ENCODE measurements at regions not wholly inside any gene's neighbourhood (a gene's known extent, or its start where the extent isn't known, plus 50 kb on each side); places are given as distances from the start of the nearest gene placed in this dataset.

- H3K27me3 ChIP-seq (ENCODE audit: control insufficient read depth in 3 of 3, insufficient read depth in 3 of 3, low read length in 3 of 3): peaks cover 0 to 2% (median 0%) of the 10 kb centered on the region in 3 donors
- H3K4me3 ChIP-seq (ENCODE audit: low read depth in 1 of 3, low read length in 3 of 3): no peak overlapping the region
- no peak overlapping the region for H3K27ac ChIP-seq (ENCODE audit: low read depth in 1 of 3, low read length in 2 of 3)
- FAIRE-seq (no peak), DNase-seq (no peak)
- H3K4me1 ChIP-seq (ENCODE audit: control insufficient read depth in 3 of 3, insufficient read depth in 2 of 3, low read depth in 1 of 3, low read length in 2 of 3): no peaks in the 10 kb centered on the region
- H3K36me3 ChIP-seq (ENCODE audit: control insufficient read depth in 3 of 3, insufficient read depth in 2 of 3, low read depth in 1 of 3, low read length in 3 of 3): no peaks in the 10 kb centered on the region
- WGBS, 3 donors: 68 to 84% (median 80%) methylated on average over 10 of the region's 10 CpGs
- H3K9me3 ChIP-seq (ENCODE audit: control insufficient read depth in 2 of 2, insufficient read depth in 1 of 2, low read depth in 1 of 2, low read length in 1 of 2): peaks cover 0 to 3% of the 10 kb centered on the region in 2 donors
These were observed 209.5 kb downstream of the FNDC1 start for GRCh38 chr6:159378411-159379328.

- Histone ChIP-seq H3K27me3 (ENCODE audit: control insufficient read depth in 3 of 3, insufficient read depth in 3 of 3, low read length in 3 of 3) (peaks cover 0 to 2% (median 0%) of the 10 kb centered on the region in 3 donors), H3K9me3 (ENCODE audit: control insufficient read depth in 2 of 2, insufficient read depth in 1 of 2, low read depth in 1 of 2, low read length in 1 of 2) (peaks cover 0 to 3% of the 10 kb centered on the region in 2 donors), H3K4me3 (ENCODE audit: low read depth in 1 of 3, low read length in 3 of 3) (no peak overlapping the region), H3K4me1 (ENCODE audit: control insufficient read depth in 3 of 3, insufficient read depth in 2 of 3, low read depth in 1 of 3, low read length in 2 of 3) (no peaks in the 10 kb centered on the region), H3K27ac (ENCODE audit: low read depth in 1 of 3, low read length in 2 of 3) (no peak overlapping the region), H3K36me3 (ENCODE audit: control insufficient read depth in 3 of 3, insufficient read depth in 2 of 3, low read depth in 1 of 3, low read length in 3 of 3) (no peaks in the 10 kb centered on the region)
- FAIRE-seq (no peak), DNase-seq (no peak)
- WGBS, 3 donors: 67 to 83% (median 78%) methylated on average over 9 of the region's 9 CpGs
These were observed 207.4 kb downstream of the FNDC1 start for GRCh38 chr6:159376516-159377158.

GRCh38 chr6:159375014-159375413, 205.8 kb downstream of the FNDC1 start:
- no peak for DNase-seq
- FAIRE-seq: no peak

DNA sequence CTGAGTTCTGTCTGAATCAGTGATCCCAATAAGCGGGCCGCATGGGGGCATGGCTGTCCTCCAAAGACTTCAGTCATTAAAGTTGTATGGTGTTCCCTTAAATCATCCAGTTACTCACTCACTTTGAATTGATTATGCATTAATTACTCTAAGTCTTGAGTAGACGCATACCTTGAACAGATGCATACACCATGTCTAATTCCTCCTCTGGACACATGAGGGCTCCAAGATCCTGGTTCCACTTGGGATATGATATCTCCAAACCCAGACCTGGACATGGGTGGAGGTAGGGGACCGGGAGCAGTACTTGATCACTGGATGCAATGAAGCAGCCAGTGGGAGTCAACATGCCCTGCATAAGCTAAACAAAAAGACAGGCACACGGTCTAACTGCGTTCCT, 204.5 kb downstream of the FNDC1 start:
- H3K9me3 ChIP-seq (ENCODE audit: control insufficient read depth in 2 of 2, insufficient read depth in 1 of 2, low read depth in 1 of 2, low read length in 1 of 2): peaks cover 0 to 21% of the 10 kb centered on the region in 2 donors
- no peak overlapping the region for H3K27ac ChIP-seq (ENCODE audit: low read depth in 1 of 3, low read length in 2 of 3)
- no peaks in the 10 kb centered on the region for H3K36me3 ChIP-seq (ENCODE audit: control insufficient read depth in 3 of 3, insufficient read depth in 2 of 3, low read depth in 1 of 3, low read length in 3 of 3)
- no peak for DNase-seq
- H3K27me3 ChIP-seq (ENCODE audit: control insufficient read depth in 3 of 3, insufficient read depth in 3 of 3, low read length in 3 of 3): peaks cover 0 to 2% (median 0%) of the 10 kb centered on the region in 3 donors
- WGBS, 3 donors: 81 to 91% (median 86%) methylated on average over 6 of the region's 6 CpGs
- no peak overlapping the region for H3K4me3 ChIP-seq (ENCODE audit: low read depth in 1 of 3, low read length in 3 of 3)
- H3K4me1 ChIP-seq (ENCODE audit: control insufficient read depth in 3 of 3, insufficient read depth in 2 of 3, low read depth in 1 of 3, low read length in 2 of 3): no peaks in the 10 kb centered on the region
- FAIRE-seq: no peak

More at GRCh38 chr6:159375014-159375413, 205.8 kb downstream of the FNDC1 start:
- Histone ChIP-seq H3K27me3 (ENCODE audit: control insufficient read depth in 3 of 3, insufficient read depth in 3 of 3, low read length in 3 of 3) (peaks cover 0 to 2% (median 0%) of the 10 kb centered on the region in 3 donors), H3K9me3 (ENCODE audit: control insufficient read depth in 2 of 2, insufficient read depth in 1 of 2, low read depth in 1 of 2, low read length in 1 of 2) (peaks cover 0 to 10% of the 10 kb centered on the region in 2 donors), H3K4me1 (ENCODE audit: control insufficient read depth in 3 of 3, insufficient read depth in 2 of 3, low read depth in 1 of 3, low read length in 2 of 3) (no peaks in the 10 kb centered on the region), H3K27ac (ENCODE audit: low read depth in 1 of 3, low read length in 2 of 3) (no peak overlapping the region), H3K4me3 (ENCODE audit: low read depth in 1 of 3, low read length in 3 of 3) (no peak overlapping the region), H3K36me3 (ENCODE audit: control insufficient read depth in 3 of 3, insufficient read depth in 2 of 3, low read depth in 1 of 3, low read length in 3 of 3) (no peaks in the 10 kb centered on the region)
- WGBS, 3 donors: 86 to 94% (median 92%) methylated on average over 18 to 19 of the region's 19 CpGs

DNA sequence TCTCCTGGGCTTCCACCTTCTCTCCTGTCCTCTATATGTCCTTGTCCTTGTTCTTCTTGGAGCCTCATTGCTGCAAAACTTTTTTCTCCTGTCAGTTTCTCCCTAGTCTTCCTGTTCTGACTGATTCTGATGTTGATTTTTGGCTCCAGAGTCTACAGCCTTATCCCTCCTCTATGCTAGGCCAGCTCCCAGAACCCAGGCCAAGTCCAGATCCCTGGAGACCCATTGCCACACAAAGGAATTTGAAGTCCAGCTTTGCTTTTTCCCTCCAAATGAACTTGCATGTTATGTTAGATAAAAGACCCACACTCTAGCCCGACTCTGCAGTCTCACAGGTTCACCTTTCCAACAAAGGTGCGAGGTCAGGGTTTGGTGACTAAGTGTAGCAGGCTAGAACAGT, 203.1 kb downstream of the FNDC1 start:
- Histone ChIP-seq H3K4me3 (ENCODE audit: low read depth in 1 of 3, low read length in 3 of 3) (no peak overlapping the region), H3K27ac (ENCODE audit: low read depth in 1 of 3, low read length in 2 of 3) (no peak overlapping the region), H3K36me3 (ENCODE audit: control insufficient read depth in 3 of 3, insufficient read depth in 2 of 3, low read depth in 1 of 3, low read length in 3 of 3) (no peaks in the 10 kb centered on the region), H3K9me3 (ENCODE audit: control insufficient read depth in 2 of 2, insufficient read depth in 1 of 2, low read depth in 1 of 2, low read length in 1 of 2) (peaks cover 0 to 23% of the 10 kb centered on the region in 2 donors), H3K4me1 (ENCODE audit: control insufficient read depth in 3 of 3, insufficient read depth in 2 of 3, low read depth in 1 of 3, low read length in 2 of 3) (no peaks in the 10 kb centered on the region), H3K27me3 (ENCODE audit: control insufficient read depth in 3 of 3, insufficient read depth in 3 of 3, low read length in 3 of 3) (peaks cover 0 to 2% (median 0%) of the 10 kb centered on the region in 3 donors)
- no peak for FAIRE-seq
- WGBS, 3 donors: 70 to 84% (median 80%) methylated on average over 2 of the region's 2 CpGs
- no peak for DNase-seq

- H3K36me3 ChIP-seq (ENCODE audit: control insufficient read depth in 3 of 3, insufficient read depth in 2 of 3, low read depth in 1 of 3, low read length in 3 of 3): no peaks in the 10 kb centered on the region
- 75 to 84% (median 79%) methylated on average over 4 of the region's 4 CpGs for WGBS, 3 donors
- FAIRE-seq (no peak), DNase-seq (no peak)
- no peaks in the 10 kb centered on the region for H3K4me1 ChIP-seq (ENCODE audit: control insufficient read depth in 3 of 3, insufficient read depth in 2 of 3, low read depth in 1 of 3, low read length in 2 of 3)
- no peak overlapping the region for H3K27ac ChIP-seq (ENCODE audit: low read depth in 1 of 3, low read length in 2 of 3)
- H3K4me3 ChIP-seq (ENCODE audit: low read depth in 1 of 3, low read length in 3 of 3): no peak overlapping the region
- peaks cover 0 to 4% (median 3%) of the 10 kb centered on the region in 3 donors for H3K27me3 ChIP-seq (ENCODE audit: control insufficient read depth in 3 of 3, insufficient read depth in 3 of 3, low read length in 3 of 3)
- H3K9me3 ChIP-seq (ENCODE audit: control insufficient read depth in 2 of 2, insufficient read depth in 1 of 2, low read depth in 1 of 2, low read length in 1 of 2): no peaks in the 10 kb centered on the region
These were observed 191.1 kb downstream of the FNDC1 start for GRCh38 chr6:159360306-159360705.

GRCh38 chr6:159359581-159360297, 190.5 kb downstream of the FNDC1 start:
- H3K4me1 ChIP-seq (ENCODE audit: control insufficient read depth in 3 of 3, insufficient read depth in 2 of 3, low read depth in 1 of 3, low read length in 2 of 3): no peaks in the 10 kb centered on the region
- no peaks in the 10 kb centered on the region for H3K36me3 ChIP-seq (ENCODE audit: control insufficient read depth in 3 of 3, insufficient read depth in 2 of 3, low read depth in 1 of 3, low read length in 3 of 3)
- H3K27me3 ChIP-seq (ENCODE audit: control insufficient read depth in 3 of 3, insufficient read depth in 3 of 3, low read length in 3 of 3): peaks cover 0 to 4% (median 3%) of the 10 kb centered on the region in 3 donors
- FAIRE-seq (no peak), DNase-seq (no peak)
- H3K9me3 ChIP-seq (ENCODE audit: control insufficient read depth in 2 of 2, insufficient read depth in 1 of 2, low read depth in 1 of 2, low read length in 1 of 2): no peaks in the 10 kb centered on the region
- H3K4me3 ChIP-seq (ENCODE audit: low read depth in 1 of 3, low read length in 3 of 3): no peak overlapping the region
- no peak overlapping the region for H3K27ac ChIP-seq (ENCODE audit: low read depth in 1 of 3, low read length in 2 of 3)
- 65 to 69% (median 68%) methylated on average over 8 of the region's 8 CpGs for WGBS, 3 donors

DNA sequence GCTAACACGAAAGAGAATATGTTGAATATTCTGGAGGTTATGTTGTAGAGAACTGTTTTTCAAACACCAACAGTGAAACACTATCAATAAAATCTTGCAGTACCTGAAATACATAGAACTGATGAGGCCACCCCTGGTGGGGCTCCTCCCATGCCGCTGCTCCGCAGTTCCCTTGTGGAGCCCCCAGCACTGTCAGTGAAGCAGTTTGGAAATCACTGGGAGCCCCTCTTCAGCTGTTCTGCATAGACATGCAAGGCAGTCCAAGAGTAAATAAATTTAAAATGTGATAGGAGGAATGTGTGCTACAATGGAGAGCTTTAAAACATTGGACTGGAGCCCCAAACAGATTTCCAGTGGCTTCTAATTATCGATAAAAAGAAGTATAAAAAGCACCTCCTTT, 189.4 kb downstream of the FNDC1 start:
- 56 to 69% (median 68%) methylated on average over 4 of the region's 4 CpGs for WGBS, 3 donors
- no peak for FAIRE-seq

More for the DNA sequence above, 189.4 kb downstream of the FNDC1 start:
- H3K27me3 ChIP-seq (ENCODE audit: control insufficient read depth in 3 of 3, insufficient read depth in 3 of 3, low read length in 3 of 3): peaks cover 0 to 4% (median 3%) of the 10 kb centered on the region in 3 donors
- no peaks in the 10 kb centered on the region for H3K36me3 ChIP-seq (ENCODE audit: control insufficient read depth in 3 of 3, insufficient read depth in 2 of 3, low read depth in 1 of 3, low read length in 3 of 3)
- no peak overlapping the region for H3K27ac ChIP-seq (ENCODE audit: low read depth in 1 of 3, low read length in 2 of 3)
- no peak overlapping the region for H3K4me3 ChIP-seq (ENCODE audit: low read depth in 1 of 3, low read length in 3 of 3)
- DNase-seq: no peak
- H3K4me1 ChIP-seq (ENCODE audit: control insufficient read depth in 3 of 3, insufficient read depth in 2 of 3, low read depth in 1 of 3, low read length in 2 of 3): no peaks in the 10 kb centered on the region
- no peaks in the 10 kb centered on the region for H3K9me3 ChIP-seq (ENCODE audit: control insufficient read depth in 2 of 2, insufficient read depth in 1 of 2, low read depth in 1 of 2, low read length in 1 of 2)

All from small intestine (tissue), 7 donors.